ENCODE measurements at regions not wholly inside any gene's neighbourhood (a gene's known extent, or its start where the extent isn't known, plus 50 kb on each side); places are given as distances from the start of the nearest gene placed in this dataset.

- Histone ChIP-seq H3K4me3 (replicated peaks in 1 of 3; ENCODE audit: insufficient read depth in 1 of 3, low read depth in 1 of 3, low read length in 3 of 3) (no peak overlapping the region), H3K9me3 (replicated peaks; ENCODE audit: control insufficient read depth, insufficient read depth, low read length) (no peaks in the 10 kb centered on the region), H3K4me2 (ENCODE audit: insufficient read depth, low read length) (no peak overlapping the region), H2AFZ (ENCODE audit: low read depth, low read length) (no peak overlapping the region), H3K27ac (ENCODE audit: insufficient read depth, low read depth, low read length) (no peak overlapping the region), H3K9ac (replicated peaks; ENCODE audit: extremely low read depth, insufficient read depth, low read length) (no peak overlapping the region), H3K79me2 (ENCODE audit: control insufficient read depth, insufficient read depth, low read length) (no peaks in the 10 kb centered on the region), H4K20me1 (replicated peaks; ENCODE audit: control insufficient read depth, extremely low read depth, insufficient read depth, low read length) (no peaks in the 10 kb centered on the region), H3K36me3 (ENCODE audit: control insufficient read depth in 2 of 2, extremely low read depth in 1 of 2, insufficient read depth in 2 of 2, low read length in 2 of 2) (no peaks in the 10 kb centered on the region), H3K4me1 (ENCODE audit: control insufficient read depth, extremely low read depth, insufficient read depth, low read length) (no peaks in the 10 kb centered on the region), H3K27me3 (ENCODE audit: control insufficient read depth in 2 of 2, insufficient read depth in 2 of 2, low read length in 2 of 2) (no peaks in the 10 kb centered on the region), H3K9me1 (replicated peaks; ENCODE audit: control insufficient read depth, extremely low read depth, insufficient read depth, low read length) (no peaks in the 10 kb centered on the region)
- ChIA-PET CTCF (no interaction called here), POLR2A (no interaction called here)
- no peak for DNase-seq (ENCODE audit: low read depth, low spot score)
- no peak for FAIRE-seq
- intact Hi-C loops (cut with micrococcal nuclease) (no loop called here), dilution Hi-C loops (cut with MboI; ENCODE audit: extremely low pct_ligation_motif_present, low sequenced_read_pairs) (no loop called here)
- TF ChIP-seq MAX (IDR thresholded peaks at IDR 0.05; ENCODE audit: insufficient read depth, insufficient read length), result no peak
- TF ChIP-seq POLR2A (IDR thresholded peaks at IDR 0.05; ENCODE audit: low read depth, low read length), result no peak
- no peak for TF ChIP-seq GATA2 (IDR thresholded peaks at IDR 0.05; ENCODE audit: insufficient read depth, insufficient read length, low read depth, low read length)
- TF ChIP-seq FOS (IDR thresholded peaks at IDR 0.05; ENCODE audit: borderline replicate concordance, insufficient read depth, low read length), result no peak
- TF ChIP-seq POLR2AphosphoS5 (IDR thresholded peaks at IDR 0.05; ENCODE audit: insufficient read depth, low read depth, low read length), result no peak
- no peak for TF ChIP-seq CTCF (IDR thresholded peaks at IDR 0.05; ENCODE audit: extremely low read depth in 1 of 2, insufficient read depth in 1 of 2, low read depth in 1 of 2, low read length in 2 of 2)
- TF ChIP-seq JUN (IDR thresholded peaks at IDR 0.05; ENCODE audit: borderline replicate concordance, insufficient read depth, insufficient read length, low read depth), result no peak
- no peak for TF ChIP-seq MYC (IDR thresholded peaks at IDR 0.05; ENCODE audit: low read depth, low read length)
- TF ChIP-seq EZH2 (IDR thresholded peaks at IDR 0.05; ENCODE audit: borderline replicate concordance, low read depth, low read length, severe bottlenecking), result no peak
- no TSS peak for BruUV-seq (replicated peaks)
These were observed 695.5 kb downstream of the SLCO4C1 start for GRCh38 chr5:101600614-101601013.
